ENCODE measurements at regions not wholly inside any gene's neighbourhood (a gene's known extent, or its start where the extent isn't known, plus 50 kb on each side); places are given as distances from the start of the nearest gene placed in this dataset.

DNA sequence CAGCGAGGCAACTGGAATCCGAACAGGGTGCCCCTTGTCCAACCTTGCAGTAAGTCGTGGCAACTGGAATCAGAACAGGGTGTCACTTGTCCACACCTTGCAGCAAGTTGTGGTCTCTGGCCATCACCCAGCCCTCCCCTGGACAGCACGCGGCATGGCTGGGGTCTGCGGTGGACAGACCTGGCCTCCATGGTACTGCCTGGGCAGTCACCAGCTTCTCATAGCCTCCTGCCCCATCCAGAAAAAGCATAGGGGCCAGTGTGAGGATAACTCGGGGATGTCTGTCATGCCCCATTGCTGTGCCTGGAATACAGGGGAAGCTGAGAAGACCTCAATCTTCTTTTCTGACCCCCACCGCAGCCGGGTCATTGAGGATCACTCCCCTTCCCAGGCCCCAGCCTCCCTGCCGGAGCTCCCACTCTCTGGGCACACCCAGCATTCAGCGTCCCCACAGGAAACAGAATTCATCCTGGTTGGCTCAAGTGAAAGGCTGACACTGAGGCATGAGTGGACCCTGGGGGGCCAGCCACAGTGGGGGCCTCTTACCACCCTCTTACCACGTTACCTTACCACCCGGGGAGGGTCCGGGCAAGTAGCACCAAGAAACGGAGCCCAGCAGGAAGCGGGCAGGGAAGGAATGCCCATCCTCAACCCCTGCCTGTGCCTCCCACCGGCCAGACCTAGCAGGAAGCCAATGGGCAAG, 68.0 kb upstream of the RAB6C start:
- Histone ChIP-seq H3K36me3 (replicated peaks) (no peaks in the 10 kb centered on the region), H3K4me3 (ENCODE audit: low read depth, low read length) (no peak overlapping the region), H3K27ac (no peak overlapping the region), H3K27me3 (replicated peaks) (no peaks in the 10 kb centered on the region)
- in situ Hi-C loops (cut with HindIII; ENCODE audit: low pct_ligation_motif_present, low sequenced_read_pairs) = no loop called here
- DNase-seq = no peak
- no peak for TF ChIP-seq CTCF (IDR thresholded peaks at IDR 0.05; ENCODE audit: low read depth, low read length, missing control alignments)

DNA sequence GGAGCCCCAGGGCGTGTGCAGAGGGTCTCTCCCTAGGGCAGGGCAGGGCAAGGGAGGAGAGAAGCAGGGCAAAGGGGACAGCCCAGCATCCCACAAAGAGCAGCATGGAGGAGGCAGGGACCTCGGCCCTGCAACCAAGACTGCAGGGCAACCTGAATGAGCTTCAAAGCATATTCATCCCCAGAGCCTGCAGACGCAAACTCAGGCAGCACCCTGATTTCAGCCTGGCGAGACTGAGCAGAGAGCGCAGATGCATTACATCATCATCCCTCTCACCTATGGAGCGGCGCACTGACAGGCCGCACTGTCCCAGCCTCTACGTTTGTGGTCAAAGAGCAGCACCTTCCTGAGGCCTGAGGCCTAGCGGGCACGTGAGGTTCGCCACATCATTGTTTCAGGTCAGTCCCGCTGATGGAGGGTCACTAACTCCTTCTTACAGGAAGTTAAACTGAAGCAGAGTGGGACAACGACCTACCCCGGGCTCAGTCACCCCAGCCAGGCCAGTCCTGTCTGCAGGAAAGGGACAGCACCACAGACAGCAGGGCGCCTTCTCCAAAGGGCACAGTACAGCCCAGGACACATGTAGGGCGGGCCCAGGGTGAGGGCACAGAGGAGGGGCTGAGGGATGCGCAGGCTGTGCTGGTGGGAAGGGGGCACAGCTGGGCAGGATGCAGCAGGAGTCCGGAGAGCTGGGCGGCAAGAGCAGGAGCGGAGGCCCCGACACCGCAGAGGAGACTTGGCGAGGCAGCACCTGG, 67.2 kb upstream of the RAB6C start:
- in situ Hi-C loops (cut with HindIII; ENCODE audit: low pct_ligation_motif_present, low sequenced_read_pairs) = no loop called here
- no peak overlapping the region for H3K4me3 ChIP-seq (ENCODE audit: low read depth, low read length)
- H3K27ac ChIP-seq = no peak overlapping the region
- H3K36me3 ChIP-seq (replicated peaks) = no peaks in the 10 kb centered on the region
- TF ChIP-seq CTCF (IDR thresholded peaks at IDR 0.05; ENCODE audit: low read depth, low read length, missing control alignments) = no peak
- no peak for DNase-seq
- no peaks in the 10 kb centered on the region for H3K27me3 ChIP-seq (replicated peaks)

GRCh38 chr2:129912871-129913694, 66.4 kb upstream of the RAB6C start:
- Histone ChIP-seq H3K27ac (no peak overlapping the region), H3K36me3 (replicated peaks) (no peaks in the 10 kb centered on the region), H3K4me3 (ENCODE audit: low read depth, low read length) (no peak overlapping the region), H3K27me3 (replicated peaks) (no peaks in the 10 kb centered on the region)
- TF ChIP-seq CTCF (IDR thresholded peaks at IDR 0.05; ENCODE audit: low read depth, low read length, missing control alignments) = no peak
- DNase-seq = no peak
- in situ Hi-C loops (cut with HindIII; ENCODE audit: low pct_ligation_motif_present, low sequenced_read_pairs) = no loop called here

GRCh38 chr2:129913695-129914495, 65.6 kb upstream of the RAB6C start:
- in situ Hi-C loops (cut with HindIII; ENCODE audit: low pct_ligation_motif_present, low sequenced_read_pairs) = no loop called here
- no peaks in the 10 kb centered on the region for H3K36me3 ChIP-seq (replicated peaks)
- no peak for DNase-seq
- no peaks in the 10 kb centered on the region for H3K27me3 ChIP-seq (replicated peaks)
- no peak for TF ChIP-seq CTCF (IDR thresholded peaks at IDR 0.05; ENCODE audit: low read depth, low read length, missing control alignments)
- no peak overlapping the region for H3K27ac ChIP-seq
- no peak overlapping the region for H3K4me3 ChIP-seq (ENCODE audit: low read depth, low read length)

DNA sequence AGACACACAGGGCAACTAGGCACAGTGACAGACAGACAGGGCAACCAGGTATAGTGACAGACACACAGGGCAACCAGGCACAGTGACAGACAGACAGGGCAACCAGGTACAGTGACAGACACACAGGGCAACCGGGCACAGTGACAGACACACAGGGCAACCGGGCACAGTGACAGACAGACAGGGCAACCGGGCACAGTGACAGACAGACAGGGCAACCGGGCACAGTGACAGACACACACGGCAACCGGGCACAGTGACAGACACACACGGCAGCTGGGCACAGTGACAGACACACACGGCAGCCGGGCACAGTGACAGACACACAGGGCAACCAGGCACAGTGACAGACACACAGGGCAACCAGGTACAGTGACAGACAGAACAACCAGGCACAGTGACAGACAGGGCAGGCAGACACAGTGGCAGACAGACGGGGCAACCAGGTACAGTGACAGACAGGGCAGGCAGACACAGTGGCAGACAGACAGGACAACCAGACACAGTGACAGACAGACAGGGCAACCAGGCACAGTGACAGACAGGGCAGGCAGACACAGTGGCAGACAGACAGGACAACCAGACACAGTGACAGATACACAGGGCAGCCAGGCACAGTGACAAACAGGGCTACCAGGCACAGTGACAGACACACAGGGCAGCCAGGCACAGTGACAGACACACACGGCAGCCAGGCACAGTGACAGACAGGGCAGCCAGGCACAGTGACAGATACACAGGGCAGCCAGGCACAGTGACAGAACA, 64.7 kb upstream of the RAB6C start:
- Histone ChIP-seq H3K36me3 (replicated peaks) (no peaks in the 10 kb centered on the region), H3K27ac (no peak overlapping the region), H3K27me3 (replicated peaks) (no peaks in the 10 kb centered on the region), H3K4me3 (ENCODE audit: low read depth, low read length) (no peak overlapping the region)
- in situ Hi-C loops (cut with HindIII; ENCODE audit: low pct_ligation_motif_present, low sequenced_read_pairs) = no loop called here
- TF ChIP-seq CTCF (IDR thresholded peaks at IDR 0.05; ENCODE audit: low read depth, low read length, missing control alignments) = no peak
- DNase-seq = no peak

All from brain microvascular endothelial cell (primary cell).